ENCODE measurements at regions not wholly inside any gene's neighbourhood (a gene's known extent, or its start where the extent isn't known, plus 50 kb on each side); places are given as distances from the start of the nearest gene placed in this dataset.
"Not testable (repeated sequence)": the region's sequence is repeated elsewhere in the genome, so short reads cannot be mapped to it uniquely, and the experiment has no call there.

GRCh38 chr12:71385155-71385554 is 54.4 kb upstream of the LGR5 start:
- no peak for DNase-seq

GRCh38 chr12:71376711-71377355 is 62.8 kb upstream of the LGR5 start:
- not testable (repeated sequence) for DNase-seq

GRCh38 chr12:71371122-71371521 is 68.5 kb upstream of the LGR5 start:
- no peak for DNase-seq

- DNase-seq = no peak
Observed at GRCh38 chr12:71360013-71360412, 79.6 kb upstream of the LGR5 start.

GRCh38 chr12:71356569-71356968 is 83.0 kb upstream of the LGR5 start:
- DNase-seq = no peak

- DNase-seq = no peak
Observed at GRCh38 chr12:71354871-71355270, 84.7 kb upstream of the LGR5 start.

- no peak for DNase-seq
Observed at GRCh38 chr12:71353607-71354006, 86.0 kb upstream of the LGR5 start.

- no peak for DNase-seq
Observed at GRCh38 chr12:71349950-71350349, 89.6 kb upstream of the LGR5 start.

GRCh38 chr12:71338933-71339332 is 100.7 kb upstream of the LGR5 start:
- DNase-seq = no peak

GRCh38 chr12:71335963-71336257 is 103.7 kb upstream of the LGR5 start:
- DNase-seq = no peak

GRCh38 chr12:71335151-71335962 is 104.2 kb upstream of the LGR5 start:
- DNase-seq = no peak

GRCh38 chr12:71333418-71333817 is 106.2 kb upstream of the LGR5 start:
- DNase-seq = no peak

- no peak for DNase-seq
Observed at GRCh38 chr12:71329956-71330355, 109.6 kb upstream of the LGR5 start.

GRCh38 chr12:71321531-71321930 is 118.1 kb upstream of the LGR5 start:
- no peak for DNase-seq

- DNase-seq = no peak
Observed at GRCh38 chr12:71321130-71321529, 118.5 kb upstream of the LGR5 start.

- DNase-seq = no peak
Observed at GRCh38 chr12:71315328-71315985, 124.1 kb upstream of the LGR5 start.

GRCh38 chr12:71312768-71313403 is 126.7 kb upstream of the LGR5 start:
- no peak for DNase-seq

GRCh38 chr12:71311611-71312010 is 128.0 kb upstream of the LGR5 start:
- not testable (repeated sequence) for DNase-seq

GRCh38 chr12:71306808-71307207 is 132.8 kb upstream of the LGR5 start:
- no peak for DNase-seq

GRCh38 chr12:71304306-71304705 is 135.3 kb upstream of the LGR5 start:
- no peak for DNase-seq

- DNase-seq = no peak
Observed at GRCh38 chr12:71303199-71303598, 136.4 kb upstream of the LGR5 start.

- no peak for DNase-seq
Observed at GRCh38 chr12:71300772-71301675, 138.6 kb upstream of the LGR5 start.
